ENCODE measurements at regions not wholly inside any gene's neighbourhood (a gene's known extent, or its start where the extent isn't known, plus 50 kb on each side); places are given as distances from the start of the nearest gene placed in this dataset.

- TF ChIP-seq CTCF (conservative IDR thresholded peaks at IDR 0.05; ENCODE audit: low read depth, low read length) (no peak), EZH2 (IDR thresholded peaks at IDR 0.05; ENCODE audit: low read length, unreplicated experiment) (no peak), EZH2phosphoT487 (IDR thresholded peaks at IDR 0.05; ENCODE audit: borderline replicate concordance, low read length) (no peak)
These were observed 622.9 kb downstream of the RPS29 start for GRCh38 chr14:48963231-48963790.
